ENCODE measurements at regions not wholly inside any gene's neighbourhood (a gene's known extent, or its start where the extent isn't known, plus 50 kb on each side); places are given as distances from the start of the nearest gene placed in this dataset.
A peak's percentile ranks its signal among the peaks of the same experiment; 100 is the strongest.

DNA sequence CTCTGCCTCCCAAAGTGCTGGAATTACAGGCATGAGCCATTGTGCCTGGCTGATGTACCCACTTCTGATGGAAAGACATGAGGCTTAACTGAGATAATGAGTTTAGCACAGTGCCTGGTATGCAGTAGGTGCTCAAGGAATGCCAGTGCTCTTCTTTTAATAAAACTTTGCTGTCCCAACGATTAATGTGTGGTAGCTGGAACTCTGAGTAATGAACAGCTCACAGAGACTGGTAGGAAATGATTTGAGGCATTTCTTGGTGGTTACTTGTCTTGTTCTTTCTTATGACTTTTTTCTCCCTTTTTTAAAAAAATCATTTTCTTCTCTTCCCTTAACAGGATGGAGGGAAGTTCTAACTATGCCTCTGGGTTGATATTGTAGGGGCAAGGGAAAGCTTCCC, 235.7 kb upstream of the PWP1 start:
- no peak for DNase-seq

DNA sequence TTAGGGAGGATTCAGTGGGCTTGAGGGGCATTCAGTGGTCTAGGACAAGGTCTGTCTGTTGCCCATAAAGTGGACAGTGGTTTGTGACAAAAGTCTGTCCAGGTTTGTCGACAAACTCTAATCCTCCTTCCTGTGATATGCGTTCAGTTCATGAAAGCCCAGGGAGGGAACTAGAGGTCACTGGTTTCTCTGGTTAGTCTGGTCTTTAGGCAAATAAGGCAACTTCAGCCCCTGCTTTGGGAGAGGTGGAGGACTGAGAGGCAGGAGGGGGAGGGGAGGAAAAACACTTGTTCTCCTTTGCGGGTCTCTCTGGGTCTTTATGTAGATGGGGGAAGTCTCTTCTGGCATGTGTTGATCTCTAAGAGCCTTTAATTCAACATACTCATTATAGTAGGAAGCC, 235.1 kb upstream of the PWP1 start:
- DNase-seq, result no peak

DNA sequence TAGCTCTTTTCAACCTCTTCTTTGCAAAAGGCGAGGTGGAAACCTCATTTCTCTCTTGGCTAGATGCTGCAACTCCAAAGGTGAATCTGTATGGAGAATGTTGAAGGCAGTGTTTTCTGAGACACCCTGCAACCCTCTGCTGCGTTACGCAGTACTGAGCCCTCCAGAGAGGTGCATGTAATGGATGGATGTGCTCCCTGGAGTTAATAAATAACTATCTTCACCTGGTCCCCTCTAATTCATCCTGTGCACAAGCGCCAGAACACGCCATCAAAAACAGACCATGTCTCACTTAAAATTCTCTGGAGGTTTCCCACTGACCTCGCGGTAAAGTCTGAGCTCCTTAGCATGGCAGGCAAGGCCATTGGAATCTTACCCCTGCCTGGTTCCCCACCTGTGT, 234.4 kb upstream of the PWP1 start:
- no peak for DNase-seq

DNA sequence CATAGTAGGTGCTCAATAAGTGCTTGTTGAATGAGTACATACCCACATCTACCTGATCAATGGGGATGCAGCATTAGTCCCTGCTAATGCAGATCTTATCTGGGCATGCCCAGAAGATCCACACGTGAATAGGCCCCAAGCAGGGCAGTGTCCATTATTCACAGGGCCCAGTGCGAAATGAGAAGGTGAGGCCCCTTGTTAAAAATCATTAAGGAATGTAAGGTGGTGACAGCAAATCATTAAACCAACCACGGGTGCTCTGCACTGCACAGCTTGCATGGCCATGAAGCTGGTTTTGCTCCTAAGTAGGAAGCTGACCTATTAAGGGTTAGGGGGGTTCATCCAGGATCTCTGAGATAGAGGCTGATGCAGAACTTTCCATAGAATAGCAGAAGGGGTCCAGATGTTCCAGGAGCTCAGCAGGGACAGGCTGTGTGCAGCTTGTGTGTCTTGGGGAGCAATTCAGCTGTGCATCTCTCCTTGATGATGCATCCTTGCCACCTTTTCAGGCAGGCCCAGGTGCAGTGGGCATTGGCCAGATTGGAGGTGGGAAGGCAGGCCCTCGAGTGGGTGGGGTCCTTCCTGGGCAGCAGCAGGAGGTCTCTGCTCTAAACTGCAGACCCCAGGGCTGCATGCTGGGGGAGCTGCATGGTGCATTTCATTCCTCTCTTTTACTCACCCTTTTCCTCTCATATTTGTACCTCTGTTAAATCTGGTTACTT, 231.3 kb upstream of the PWP1 start:
- no peak for DNase-seq

DNA sequence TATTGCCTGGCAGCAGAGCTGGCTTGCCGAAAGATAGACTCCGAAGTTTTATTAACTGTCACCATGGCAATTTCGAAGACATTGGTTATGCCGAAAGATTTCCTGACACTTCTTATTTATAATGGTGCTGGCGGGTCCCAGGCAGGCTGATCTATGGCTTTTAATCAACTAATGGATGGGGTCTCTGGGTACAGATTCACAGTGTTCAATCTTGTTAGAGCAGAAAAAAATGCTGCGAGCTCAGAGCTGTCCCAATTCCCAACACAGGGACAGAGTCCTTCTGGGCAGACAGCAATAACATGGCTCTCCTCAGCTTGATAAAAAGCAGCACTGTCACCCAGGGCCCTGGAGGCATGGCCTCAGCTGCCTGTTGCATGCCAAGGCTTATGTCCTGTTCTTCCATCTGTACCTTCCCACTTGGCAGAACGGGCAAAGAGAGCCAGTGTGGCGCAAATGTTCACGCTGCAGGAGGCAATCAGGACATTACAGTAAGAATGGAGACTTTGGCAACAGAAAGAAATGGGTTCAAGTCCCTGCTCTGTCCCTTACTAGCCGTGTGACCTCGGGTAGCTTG, 228.2 kb upstream of the PWP1 start:
- DNase-seq, result no peak

DNA sequence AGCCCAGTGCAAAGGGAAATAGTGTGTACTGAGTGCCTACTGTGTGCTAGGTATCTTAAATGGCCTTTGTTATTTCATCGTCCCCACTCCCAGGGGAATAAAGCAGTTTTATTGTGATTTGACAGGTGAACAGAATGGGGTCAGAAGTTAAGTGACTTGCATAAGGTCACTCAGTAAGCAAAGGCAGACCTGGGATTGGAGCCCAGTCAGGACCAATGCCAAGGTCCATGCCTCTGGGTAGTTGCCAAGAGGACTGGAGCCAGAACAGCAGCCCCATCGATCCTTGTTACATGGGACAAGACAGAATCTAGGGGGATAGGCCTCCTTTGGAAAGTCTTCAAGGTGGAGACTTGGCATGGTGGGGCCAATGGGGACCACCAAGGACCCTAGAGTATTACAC, 227.4 kb upstream of the PWP1 start:
- no peak for DNase-seq

DNA sequence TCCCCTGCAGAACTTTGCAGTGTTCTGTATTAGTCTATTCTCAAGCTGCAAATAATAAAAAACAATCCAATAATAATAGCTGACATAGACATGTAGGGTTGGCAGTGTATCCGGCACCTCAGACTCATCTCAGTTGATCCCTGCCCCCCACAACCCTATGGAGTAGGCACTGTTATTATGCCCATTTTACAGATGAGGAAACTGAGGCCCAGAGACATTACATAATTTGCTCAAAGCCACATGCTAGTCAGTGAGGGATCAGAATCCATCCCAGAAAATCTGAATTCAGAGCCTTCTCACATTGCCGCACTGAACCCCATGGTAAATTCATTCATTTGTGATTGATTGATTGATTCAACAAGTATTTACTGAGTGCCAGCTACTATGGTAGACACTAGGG, 226.6 kb upstream of the PWP1 start:
- no peak for DNase-seq

DNA sequence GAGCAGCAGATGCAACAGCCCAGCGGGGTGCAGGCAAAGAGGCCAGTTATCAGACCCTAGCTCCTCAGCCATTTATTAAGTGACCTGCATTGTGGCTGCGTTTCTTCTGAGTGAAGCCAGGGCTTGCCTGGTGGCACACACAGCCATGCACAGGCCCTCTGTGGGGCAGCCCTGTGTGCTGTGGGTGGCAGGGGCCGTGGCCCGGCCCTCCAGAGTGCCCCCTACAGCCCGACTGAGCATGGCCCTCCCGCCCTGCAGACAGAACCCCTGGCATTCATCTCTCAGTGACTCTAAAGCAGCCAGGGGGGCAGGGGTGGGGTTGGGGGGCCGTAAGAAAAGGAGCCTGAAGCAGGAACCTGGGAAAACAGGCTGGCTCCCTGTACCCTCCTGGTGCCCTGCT, 226.0 kb upstream of the PWP1 start:
- no peak for DNase-seq

DNA sequence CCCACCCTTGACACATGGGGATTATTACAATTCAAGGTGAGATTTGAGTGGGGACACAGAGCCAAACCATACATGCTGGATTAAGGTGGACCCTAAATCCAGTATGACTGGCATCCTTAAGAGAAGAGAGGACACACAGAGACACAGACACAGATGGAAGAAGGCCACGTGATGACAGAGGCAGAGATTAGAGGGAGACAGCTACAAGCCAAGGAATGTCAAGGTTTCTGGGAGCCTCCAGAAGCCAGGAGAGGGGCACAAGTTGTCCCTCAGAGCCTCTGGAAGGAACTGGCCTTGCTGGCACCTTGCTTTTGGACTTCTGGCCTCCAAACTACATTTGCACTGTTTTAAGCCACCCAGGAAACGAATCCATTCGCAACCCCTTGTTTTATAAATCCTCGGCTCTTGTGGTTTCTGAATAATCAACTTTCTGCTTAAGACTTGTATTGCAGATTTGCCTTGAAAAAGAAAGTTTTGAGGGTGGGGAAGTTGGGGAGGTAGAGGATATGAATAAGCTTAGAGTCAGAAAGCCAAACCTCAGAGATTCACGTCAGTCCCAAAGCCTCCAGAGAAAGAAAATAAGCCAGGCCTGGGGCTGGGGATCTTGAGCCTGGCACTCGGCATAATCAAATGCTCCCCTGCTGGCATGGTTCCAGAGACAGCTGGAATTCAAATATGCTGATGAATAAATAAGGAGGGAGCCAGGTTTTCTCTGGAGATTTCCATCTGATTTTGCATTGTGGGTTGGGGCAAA, 224.2 kb upstream of the PWP1 start:
- DNase-seq, result no peak

DNA sequence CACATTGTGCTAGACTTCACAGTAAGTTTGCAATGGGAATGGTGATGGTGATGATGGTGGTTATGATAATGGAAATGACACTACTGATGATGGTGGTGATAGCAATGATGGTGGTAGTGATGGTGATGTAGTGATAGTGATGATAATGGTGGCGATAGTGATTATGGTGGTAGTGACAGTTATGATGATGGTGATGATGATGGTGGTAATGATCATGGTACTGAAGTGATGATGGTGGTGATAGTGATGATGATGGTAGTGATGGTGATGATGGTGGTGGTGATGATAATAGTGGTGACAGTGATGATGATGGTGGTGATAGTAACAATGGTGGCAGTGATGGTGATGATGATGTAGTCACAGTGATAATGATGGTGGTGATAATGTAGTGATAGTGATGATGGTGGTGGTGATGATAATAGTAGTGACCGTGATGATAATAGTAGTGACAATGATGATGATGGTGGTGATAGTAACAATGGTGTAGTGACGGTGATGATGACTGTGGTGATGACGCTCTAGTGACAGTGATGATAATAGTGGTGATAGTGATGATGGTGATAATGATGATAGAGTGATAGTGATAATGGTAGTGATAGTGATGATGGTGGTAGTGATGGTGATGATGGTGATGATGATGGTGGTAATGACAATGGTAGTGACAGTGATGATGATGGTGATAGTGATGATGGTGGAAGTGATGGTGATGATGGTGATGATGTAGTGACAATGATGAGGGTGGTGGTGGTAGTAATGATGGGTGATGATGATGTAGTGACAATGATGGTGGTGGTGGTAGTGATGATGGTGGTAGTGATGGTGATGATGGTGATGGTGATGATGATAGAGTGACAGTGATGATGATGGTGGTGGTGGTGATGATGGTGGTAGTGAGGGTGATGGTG, 222.9 kb upstream of the PWP1 start:
- DNase-seq, result no peak

DNA sequence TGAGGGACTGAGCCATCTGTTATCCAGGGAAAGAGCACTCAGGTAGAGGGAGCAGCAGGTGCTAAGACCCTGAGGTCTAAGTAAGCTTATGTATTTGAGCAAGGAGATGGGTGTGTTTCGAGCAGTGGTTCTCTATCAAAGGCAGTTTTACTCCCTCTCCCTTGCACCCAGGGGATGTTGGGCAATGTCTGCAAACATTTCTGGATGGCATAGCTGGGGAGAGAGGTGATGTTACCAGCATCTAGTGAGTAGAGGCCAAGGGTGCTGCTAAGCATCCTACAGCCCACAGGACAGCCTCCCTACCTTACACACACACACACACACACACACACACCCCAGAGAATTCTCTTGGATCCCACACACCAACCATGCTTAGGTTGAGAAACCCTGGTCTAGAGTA, 221.0 kb upstream of the PWP1 start:
- no peak for DNase-seq

DNA sequence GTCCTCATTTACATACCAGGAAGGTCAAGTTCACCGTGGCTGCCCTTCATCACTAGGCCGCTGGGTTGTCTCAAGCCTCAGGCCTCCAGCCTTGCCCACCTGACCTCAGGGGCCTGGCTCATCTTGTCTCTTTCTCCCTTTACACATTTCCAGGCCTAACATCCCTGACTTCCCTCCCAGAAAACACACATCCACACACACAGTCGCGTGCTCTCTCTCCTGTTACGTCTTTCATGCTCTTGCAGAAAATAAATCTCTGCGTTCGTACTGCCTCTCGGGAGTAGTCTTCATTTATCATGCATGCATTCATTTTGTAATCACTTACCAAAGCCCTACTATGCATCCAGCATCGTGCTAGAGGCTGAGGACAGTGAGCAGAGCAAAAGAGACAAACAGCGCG, 220.0 kb upstream of the PWP1 start:
- DNase-seq, result no peak

DNA sequence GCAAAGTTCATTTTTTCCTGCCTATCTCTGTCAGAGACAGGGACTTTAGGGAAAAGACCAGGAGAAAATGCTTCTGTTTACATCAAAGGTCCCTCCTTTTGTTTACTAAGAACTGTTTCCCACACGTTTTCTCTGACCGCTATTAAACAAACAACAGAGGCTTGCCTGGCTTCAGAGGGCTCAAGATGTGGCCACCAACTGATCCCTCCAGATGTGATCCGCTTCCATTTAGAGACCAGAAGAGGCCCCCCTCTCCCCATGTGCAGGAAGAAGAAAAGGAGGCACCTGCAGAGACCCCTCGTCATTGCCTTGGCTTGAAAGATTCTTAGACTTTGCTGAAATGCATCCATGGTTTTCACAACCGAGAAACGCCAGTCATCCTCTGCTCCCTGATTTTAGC, 217.9 kb upstream of the PWP1 start:
- no peak for DNase-seq

DNA sequence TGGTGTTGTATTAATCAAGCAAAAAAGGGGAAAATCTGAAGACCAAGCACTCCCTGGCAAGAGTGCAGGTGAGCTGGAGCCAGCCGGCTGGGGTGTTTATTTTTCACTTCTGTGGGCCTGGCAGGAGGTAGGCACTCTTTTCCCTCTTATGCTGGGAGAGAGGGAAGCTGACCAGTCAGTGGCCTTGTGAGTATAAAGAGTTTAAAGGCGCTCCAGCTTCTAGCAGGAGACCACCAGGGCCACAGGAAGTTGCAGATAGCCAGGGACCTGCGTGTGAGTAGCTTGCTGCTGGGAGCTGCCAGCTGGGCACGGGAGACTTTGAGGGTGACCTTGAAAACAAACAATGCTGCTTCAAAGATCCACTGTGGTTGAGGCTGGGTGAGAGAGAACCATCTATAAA, 217.4 kb upstream of the PWP1 start:
- DNase-seq, result no peak

DNA sequence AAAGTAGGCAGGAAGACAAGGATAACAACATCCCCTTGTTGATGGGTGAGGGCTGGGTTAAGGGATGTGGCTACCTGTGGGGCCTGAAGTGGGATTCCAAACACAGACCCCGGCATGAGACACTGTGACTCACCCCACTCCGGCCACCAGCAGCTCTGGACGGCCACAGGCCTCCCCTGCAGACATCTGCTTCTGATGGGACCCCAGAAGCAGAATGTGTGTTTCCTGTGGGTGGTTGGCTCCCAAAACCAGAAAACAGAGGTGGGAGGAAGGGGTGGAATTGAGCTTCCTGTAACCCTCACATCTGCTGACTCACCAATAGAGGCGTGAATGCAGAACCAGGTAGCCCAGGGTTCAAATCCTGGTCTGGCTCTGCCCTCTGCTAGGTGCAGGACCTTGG, 216.6 kb upstream of the PWP1 start:
- no peak for DNase-seq

DNA sequence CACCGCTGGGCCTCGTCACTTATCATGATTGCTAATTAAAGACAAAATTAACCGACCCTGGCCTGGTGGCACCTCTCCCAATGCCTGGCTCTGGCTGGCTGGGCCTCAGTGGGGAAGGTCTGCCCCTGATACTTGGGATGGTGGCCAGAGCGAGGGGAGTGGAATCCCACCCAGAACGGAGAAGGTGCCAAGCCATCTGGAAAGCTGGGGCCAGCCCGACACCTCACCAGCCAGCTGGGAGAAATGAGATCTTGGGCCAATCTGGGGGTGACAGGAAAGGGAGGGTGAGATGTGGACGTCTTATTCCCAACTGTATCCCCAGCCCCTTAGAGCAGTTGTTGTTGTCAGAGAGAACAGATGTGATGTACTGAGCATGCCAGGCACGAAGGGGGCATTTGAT, 215.0 kb upstream of the PWP1 start:
- DNase-seq, result no peak

DNA sequence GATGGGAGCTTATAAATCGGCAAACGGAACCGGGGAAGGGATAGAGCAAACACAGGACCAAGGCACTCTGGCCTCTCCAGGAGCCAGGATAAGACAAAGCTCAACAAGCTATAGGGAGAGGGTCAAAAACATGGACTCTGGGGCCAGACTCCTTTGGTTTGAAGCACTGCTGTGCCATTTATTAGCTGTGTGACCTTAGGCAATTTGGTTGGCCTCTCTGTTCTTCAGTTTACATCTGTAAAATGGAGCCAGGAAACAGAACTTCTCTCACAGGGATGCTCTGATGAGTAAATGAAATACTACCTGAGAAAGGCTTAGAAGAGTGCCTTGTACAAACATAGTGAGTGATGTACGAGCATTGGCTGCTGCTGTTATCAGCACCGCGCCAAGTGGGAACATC, 213.3 kb upstream of the PWP1 start:
- no peak for DNase-seq

DNA sequence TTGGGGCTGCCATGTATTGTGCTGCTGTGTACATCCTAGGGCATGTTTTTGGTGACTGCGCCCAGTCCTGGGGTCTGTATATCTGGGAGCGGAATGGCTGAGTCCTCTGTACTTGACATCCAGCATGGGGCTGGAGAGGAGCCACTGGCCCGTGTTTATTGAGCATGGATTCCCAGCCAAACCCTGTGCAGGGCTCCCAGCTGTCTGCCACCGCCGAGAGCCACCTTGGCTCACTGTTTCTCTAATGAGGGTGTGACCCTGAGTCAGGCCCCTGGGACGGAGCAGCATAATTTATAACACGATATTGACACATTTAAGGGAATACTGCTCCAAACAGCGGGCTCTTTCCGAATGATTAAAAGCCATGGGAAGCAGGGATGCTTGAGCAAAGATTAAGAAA, 211.5 kb upstream of the PWP1 start:
- DNase-seq, result no peak

DNA sequence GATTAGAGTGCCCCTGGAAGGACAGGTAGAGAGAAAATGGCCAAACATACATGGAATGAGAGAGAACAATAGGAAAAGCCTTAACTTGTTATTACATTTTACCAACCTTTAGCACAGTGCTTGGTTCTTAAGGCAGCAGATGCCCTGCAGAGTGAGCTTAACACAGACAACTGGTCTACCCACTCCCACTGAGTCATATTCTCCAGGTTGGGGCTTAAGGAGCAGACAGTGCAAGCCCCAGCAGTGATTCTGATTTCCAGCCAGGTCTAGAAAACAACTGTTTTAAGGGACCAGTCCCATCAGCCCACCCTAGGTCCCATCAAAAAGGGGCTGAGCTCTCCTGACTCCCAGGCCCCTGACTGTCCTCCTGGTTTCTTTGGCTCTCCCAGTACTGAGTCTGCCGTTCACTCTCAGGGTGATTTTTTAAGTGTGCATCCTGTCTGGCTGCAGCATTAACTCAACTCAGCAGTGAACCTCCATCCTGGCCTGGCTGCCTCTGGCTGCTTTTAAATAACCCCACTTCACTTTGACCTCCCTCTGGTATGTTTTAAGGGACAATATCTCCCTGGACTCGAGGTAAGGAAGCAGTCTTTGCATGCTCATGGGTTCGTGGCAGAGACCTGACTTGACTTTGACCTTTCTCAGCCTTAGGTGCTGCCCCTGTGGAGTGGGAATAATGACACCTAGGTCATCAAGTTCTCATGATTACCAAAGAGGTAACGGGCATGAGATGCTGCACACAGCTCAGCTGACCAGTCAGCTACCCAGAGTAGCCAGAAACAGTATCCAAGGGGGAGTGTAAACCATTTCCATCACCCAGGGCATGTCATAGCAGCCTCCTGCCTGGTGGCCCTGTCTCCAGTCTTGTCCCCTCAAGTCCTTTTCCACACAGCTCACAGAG, 210.7 kb upstream of the PWP1 start:
- DNase-seq, result peak in 1 of 2 experiments; percentile 10

DNA sequence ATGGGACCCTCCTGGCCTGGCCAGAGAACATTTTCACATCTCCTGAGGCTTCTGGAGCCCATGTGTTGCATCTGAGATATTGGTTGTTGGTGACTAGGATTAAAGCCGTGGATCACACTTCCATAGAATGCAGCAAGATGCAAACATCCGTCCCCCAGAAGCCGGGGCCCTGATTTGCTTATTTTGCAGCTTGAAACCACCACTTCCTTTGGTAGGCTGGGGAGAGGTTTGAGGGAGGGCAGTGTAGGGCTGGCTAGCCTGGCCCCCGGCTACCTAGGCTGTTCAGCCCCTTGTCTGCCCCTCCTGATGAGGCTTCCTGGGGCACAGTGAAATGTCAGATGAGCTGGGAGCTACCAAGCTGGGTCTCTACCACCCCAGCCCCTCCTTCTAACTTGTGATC, 209.7 kb upstream of the PWP1 start:
- no peak for DNase-seq

DNA sequence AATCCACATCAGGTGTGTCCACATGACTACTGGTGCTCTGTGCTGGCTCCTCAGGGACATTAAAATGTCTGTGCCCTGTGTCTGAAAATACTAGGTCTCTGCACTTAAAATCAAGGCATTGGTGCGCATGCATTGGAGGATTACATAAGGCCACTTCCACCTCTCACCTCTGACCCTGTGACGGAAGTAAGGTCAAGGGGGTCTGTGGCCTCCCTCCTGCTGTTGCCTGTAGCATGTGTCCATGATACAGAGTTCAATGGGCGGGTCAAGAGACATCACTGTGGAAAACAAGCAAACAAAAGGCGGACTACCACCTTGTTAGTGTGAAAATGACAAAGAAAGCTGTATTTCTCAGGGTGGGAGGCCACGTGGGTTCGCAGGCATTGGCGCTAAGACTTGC, 208.6 kb upstream of the PWP1 start:
- no peak for DNase-seq

DNA sequence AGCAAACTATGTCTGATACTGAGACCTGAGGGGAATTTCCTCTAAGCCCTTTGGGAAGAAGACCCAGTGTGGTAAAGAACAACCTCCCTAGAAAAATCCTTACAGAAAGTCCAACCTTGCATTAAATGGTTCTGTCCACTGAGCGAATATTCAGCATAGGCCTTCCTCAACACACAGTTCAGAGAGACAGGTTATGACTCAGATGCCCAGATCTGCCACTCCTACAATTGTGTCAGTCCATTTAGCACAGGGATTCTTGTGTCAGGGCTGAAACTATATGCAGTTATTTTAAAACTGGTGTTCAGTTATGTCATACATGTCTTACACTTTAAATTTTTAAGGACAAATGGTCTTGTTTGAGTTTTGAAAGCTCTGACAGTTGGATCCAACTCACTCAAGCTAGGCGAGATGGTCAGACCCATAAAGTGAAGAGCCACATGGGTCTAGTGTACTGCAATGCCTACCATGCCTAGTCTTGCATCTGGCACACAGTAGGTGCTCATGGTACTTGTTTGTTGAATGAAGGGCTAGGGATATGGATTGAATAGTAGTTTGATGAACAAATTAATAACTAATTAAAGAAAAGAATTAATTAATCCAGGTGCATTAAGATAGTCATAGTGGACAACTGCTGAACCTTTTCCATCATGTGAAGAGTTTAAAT, 207.5 kb upstream of the PWP1 start:
- DNase-seq, result no peak
